Ovary (tissue), 7 donors: ENCODE measurements at regions not wholly inside any gene's neighbourhood (a gene's known extent, or its start where the extent isn't known, plus 50 kb on each side); places are given as distances from the start of the nearest gene placed in this dataset. TPM values are rescaled to one million over a fixed set of nuclear protein-coding genes. Genes with fewer than 3 reads are reported as not detected.
"Not testable (repeated sequence)": the region's sequence is repeated elsewhere in the genome, so short reads cannot be mapped to it uniquely, and the experiment has no call there.

Experiments used
- DNase-seq, 5 donors: peaks; one replicate each; pipeline ENCODE4 v3.0.0-alpha.2; 2019 to 2020
- H3K27ac ChIP-seq, 2 donors: fragments of 200-600 bp; one replicate each; pipeline versions ENCODE4 v1.5.1 to v1.8.0; 2019 to 2022
- H3K27me3 ChIP-seq: fragments of 200-600 bp; one replicate; pipeline ENCODE4 v1.8.0; 2022
- H3K36me3 ChIP-seq: fragments of 200-600 bp; sonication (generic); one replicate; pipeline ENCODE4 v1.5.1; 2019
- H3K4me1 ChIP-seq: one replicate; pipeline ENCODE4 v1.8.1; 2013; ENCODE audit warnings: mild to moderate bottlenecking, moderate library complexity; ENCODE audit not compliant: insufficient read depth
- H3K4me3 ChIP-seq: fragments of 200-600 bp; sonication (generic); one replicate; pipeline ENCODE4 v1.5.1; 2017
- H3K9me3 ChIP-seq, 2 donors: fragments of 200-600 bp in 1 of 2; sonication (generic) in 1 of 2; one replicate each; pipeline versions ENCODE4 v1.5.1 to v1.8.1; 2013 to 2019; ENCODE audit warnings: mild to moderate bottlenecking in 1 of 2, moderate library complexity in 1 of 2
- EP300 ChIP-seq: sonication (generic); formaldehyde crosslinking; IDR thresholded peaks from one replicate; pipeline ENCODE4 v1.6.1; 2017; ENCODE audit warnings: antibody characterized with exemption
- POLR2A ChIP-seq: fragments of 450-650 bp; IDR thresholded peaks from one replicate; pipeline ENCODE4 v1.6.1; 2017; ENCODE audit warnings: antibody characterized with exemption, mild to moderate bottlenecking, moderate library complexity
- WGBS, 3 donors: extraction: QIAGEN DNeasy Blood & Tissue Kit in 1 of 3; methylation state at CpG; one replicate each; pipeline versions ENCODE4 v1.1.5 to v1.1.7; 2013 to 2017; 5-methylcytosine and 5-hydroxymethylcytosine counted together
- intact Hi-C, 4 donors: fragments of 100-400 bp; cut with DNase I; formaldehyde crosslinking; loops; one replicate each; pipeline versions ENCODE4 v1.11.0 to v1.15.1; 2022 to 2023
- small RNA-seq: library from RNA; depleted of rRNA; stranded (forward); fragments of <200 nt; gene quantifications from one replicate; pipeline ENCODE3, GENCODE V24; 2016
- TF ChIP-seq, protein P1 (sequence below), 3 donors: fragments of 450-650 bp in 2 of 3; fragments of 200-600 bp in 1 of 3; IDR thresholded peaks; one replicate each; pipeline versions ENCODE4 v1.5.1 to v1.8.0; 2016 to 2022; ENCODE audit warnings: antibody characterized with exemption in 3 of 3, mild to moderate bottlenecking in 1 of 3
- donor health status: DM: no; HTN: no; CAD: no; lungs with moderate emphysema.
- donor health status: DM: no; HTN: no; CAD: no.
- donor health status: Bipolar disorder and iron deficiency.
- donor health status: DM: no; HTN: no; CAD: no.
- donor health status: DM: yes; HTN: yes; CAD: no.

GRCh38 chr3:32049916-32050315 lies 56.5 kb upstream of the GPD1L start:
- H3K4me1 ChIP-seq: peaks cover 5% of the 10 kb centered on the region
- no peak for DNase-seq
- TF ChIP-seq, protein P1, sequence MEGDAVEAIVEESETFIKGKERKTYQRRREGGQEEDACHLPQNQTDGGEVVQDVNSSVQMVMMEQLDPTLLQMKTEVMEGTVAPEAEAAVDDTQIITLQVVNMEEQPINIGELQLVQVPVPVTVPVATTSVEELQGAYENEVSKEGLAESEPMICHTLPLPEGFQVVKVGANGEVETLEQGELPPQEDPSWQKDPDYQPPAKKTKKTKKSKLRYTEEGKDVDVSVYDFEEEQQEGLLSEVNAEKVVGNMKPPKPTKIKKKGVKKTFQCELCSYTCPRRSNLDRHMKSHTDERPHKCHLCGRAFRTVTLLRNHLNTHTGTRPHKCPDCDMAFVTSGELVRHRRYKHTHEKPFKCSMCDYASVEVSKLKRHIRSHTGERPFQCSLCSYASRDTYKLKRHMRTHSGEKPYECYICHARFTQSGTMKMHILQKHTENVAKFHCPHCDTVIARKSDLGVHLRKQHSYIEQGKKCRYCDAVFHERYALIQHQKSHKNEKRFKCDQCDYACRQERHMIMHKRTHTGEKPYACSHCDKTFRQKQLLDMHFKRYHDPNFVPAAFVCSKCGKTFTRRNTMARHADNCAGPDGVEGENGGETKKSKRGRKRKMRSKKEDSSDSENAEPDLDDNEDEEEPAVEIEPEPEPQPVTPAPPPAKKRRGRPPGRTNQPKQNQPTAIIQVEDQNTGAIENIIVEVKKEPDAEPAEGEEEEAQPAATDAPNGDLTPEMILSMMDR (IDR thresholded peaks at IDR 0.05): no peak
- TF ChIP-seq EP300 (no peak), POLR2A (no peak)
- no peaks in the 10 kb centered on the region for H3K27me3 ChIP-seq
- no peak overlapping the region for H3K4me3 ChIP-seq
- 84 to 96% (median 88%) methylated on average over 1 of the region's 1 CpG for WGBS, 3 donors
- intact Hi-C loops: no loop called here
- no peaks in the 10 kb centered on the region for H3K9me3 ChIP-seq
- H3K36me3 ChIP-seq: no peaks in the 10 kb centered on the region
- no peak overlapping the region for H3K27ac ChIP-seq

DNA sequence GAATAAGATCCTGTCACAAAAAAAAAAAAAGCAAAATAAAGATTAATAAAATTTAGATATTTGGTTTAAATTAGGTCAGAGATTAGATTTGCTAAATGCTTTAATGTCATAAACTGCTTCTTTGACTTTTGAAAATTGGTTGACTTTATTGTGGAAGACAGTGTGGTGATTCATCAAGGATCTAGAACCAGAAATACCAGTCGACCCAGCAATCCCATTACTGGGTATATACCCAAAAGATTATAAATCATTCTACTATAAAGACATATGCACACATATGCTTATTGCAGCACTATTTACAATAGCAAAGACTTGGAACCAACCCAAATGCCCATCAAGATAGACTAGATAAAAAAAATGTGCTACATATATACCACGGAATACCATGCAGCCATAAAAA lies 54.2 kb upstream of the GPD1L start:
- H3K9me3 ChIP-seq, intact Hi-C loops, H3K27ac ChIP-seq, H3K36me3 ChIP-seq, H3K27me3 ChIP-seq, DNase-seq, H3K4me1 ChIP-seq, H3K4me3 ChIP-seq: not testable (repeated sequence)
- 29 to 66% (median 42%) methylated on average over 2 of the region's 2 CpGs for WGBS, 3 donors

- H3K4me1 ChIP-seq, intact Hi-C loops, H3K4me3 ChIP-seq, H3K36me3 ChIP-seq, DNase-seq, H3K27ac ChIP-seq, H3K27me3 ChIP-seq, H3K9me3 ChIP-seq: not testable (repeated sequence)
- 60 to 68% (median 64%) methylated on average over 5 of the region's 5 CpGs for WGBS, 3 donors
These were observed 53.6 kb upstream of the GPD1L start for GRCh38 chr3:32052851-32053250.

GRCh38 chr3:32056559-32057290 lies 49.7 kb upstream of the GPD1L start:
- WGBS, 3 donors: 61 to 75% (median 63%) methylated on average over 5 of the region's 5 CpGs

More at GRCh38 chr3:32056559-32057290, 49.7 kb upstream of the GPD1L start:
- H3K27me3 ChIP-seq: no peaks in the 10 kb centered on the region
- H3K4me3 ChIP-seq: no peak overlapping the region
- no peaks in the 10 kb centered on the region for H3K9me3 ChIP-seq
- H3K36me3 ChIP-seq: no peaks in the 10 kb centered on the region
- no peak for DNase-seq
- H3K4me1 ChIP-seq: no peaks in the 10 kb centered on the region
- no peak overlapping the region for H3K27ac ChIP-seq
- intact Hi-C loops: no loop called here
- TF ChIP-seq, protein P1 (IDR thresholded peaks at IDR 0.05): no peak

Small RNA genes lying in the stretch of these regions (small RNA-seq; reads per million reads assigned to genes)
- not detected for gene RF00019
